Hepatocyte (in vitro differentiated cells): ENCODE measurements at regions not wholly inside any gene's neighbourhood (a gene's known extent, or its start where the extent isn't known, plus 50 kb on each side); places are given as distances from the start of the nearest gene placed in this dataset.

Source experiments
- CTCF ChIP-seq: fragments of 200-600 bp; sonication (generic); IDR thresholded peaks from 2 replicates; pipeline ENCODE4 v1.5.1; 2016; ENCODE audit warnings: antibody characterized with exemption, mild to moderate bottlenecking; ENCODE audit not compliant: poor library complexity
- EZH2phosphoT487 ChIP-seq: fragments of 200-600 bp; sonication (generic); IDR thresholded peaks from one replicate; pipeline ENCODE4 v1.6.1; 2018; ENCODE audit warnings: antibody characterized with exemption, mild to moderate bottlenecking, low read depth, moderate library complexity; ENCODE audit not compliant: unreplicated experiment, severe bottlenecking

GRCh38 chr1:38127428-38127827 is 80.8 kb upstream of the POU3F1 start:
- TF ChIP-seq CTCF (no peak), EZH2phosphoT487 (no peak)
